ENCODE measurements at regions not wholly inside any gene's neighbourhood (a gene's known extent, or its start where the extent isn't known, plus 50 kb on each side); places are given as distances from the start of the nearest gene placed in this dataset.
"Not testable (repeated sequence)": the region's sequence is repeated elsewhere in the genome, so short reads cannot be mapped to it uniquely, and the experiment has no call there.

- no peaks in the 10 kb centered on the region for H3K27me3 ChIP-seq (ENCODE audit: low read length)
- no peak overlapping the region for H3K9ac ChIP-seq (ENCODE audit: low read length)
- TF ChIP-seq CTCF (IDR thresholded peaks at IDR 0.05; ENCODE audit: insufficient read depth, low read length, poor library complexity, severe bottlenecking) (no peak), EZH2phosphoT487 (conservative IDR thresholded peaks at IDR 0.05; ENCODE audit: low read length) (no peak)
- H3K4me3 ChIP-seq (ENCODE audit: insufficient read depth, low read length, poor library complexity, severe bottlenecking) = no peak overlapping the region
- peaks cover 12% of the 10 kb centered on the region for H3K9me3 ChIP-seq (ENCODE audit: insufficient read depth, low read length)
- H3F3A ChIP-seq (ENCODE audit: insufficient read depth) = no peaks in the 10 kb centered on the region
- no peaks in the 10 kb centered on the region for H4K20me1 ChIP-seq (ENCODE audit: low read depth, low read length)
- no peaks in the 10 kb centered on the region for H3K79me2 ChIP-seq (ENCODE audit: insufficient read depth, low read length)
- no peak overlapping the region for H3K4me2 ChIP-seq (ENCODE audit: low read depth, low read length, poor library complexity, severe bottlenecking)
- H3K27ac ChIP-seq (ENCODE audit: low read depth, low read length) = no peak overlapping the region
- H2AFZ ChIP-seq (ENCODE audit: low read depth, low read length, severe bottlenecking) = no peak overlapping the region
- no peaks in the 10 kb centered on the region for H3K36me3 ChIP-seq (ENCODE audit: low read length)
- H3K9me2 ChIP-seq (replicated peaks; ENCODE audit: insufficient read depth, low read length) = no peaks in the 10 kb centered on the region
Observed at GRCh38 chr12:47438175-47438574, 267.7 kb downstream of the RPAP3 start.

- no peaks in the 10 kb centered on the region for H4K20me1 ChIP-seq (ENCODE audit: low read depth, low read length)
- H3K4me3 ChIP-seq (ENCODE audit: insufficient read depth, low read length, poor library complexity, severe bottlenecking) = no peak overlapping the region
- no peak overlapping the region for H3K4me2 ChIP-seq (ENCODE audit: low read depth, low read length, poor library complexity, severe bottlenecking)
- H3K9ac ChIP-seq (ENCODE audit: low read length) = no peak overlapping the region
- no peak overlapping the region for H2AFZ ChIP-seq (ENCODE audit: low read depth, low read length, severe bottlenecking)
- TF ChIP-seq EZH2phosphoT487 (conservative IDR thresholded peaks at IDR 0.05; ENCODE audit: low read length) (no peak), CTCF (IDR thresholded peaks at IDR 0.05; ENCODE audit: insufficient read depth, low read length, poor library complexity, severe bottlenecking) (no peak)
- H3K27ac ChIP-seq (ENCODE audit: low read depth, low read length) = no peak overlapping the region
- no peaks in the 10 kb centered on the region for H3K79me2 ChIP-seq (ENCODE audit: insufficient read depth, low read length)
- H3K9me3 ChIP-seq (ENCODE audit: insufficient read depth, low read length) = peaks cover 8% of the 10 kb centered on the region
- H3F3A ChIP-seq (ENCODE audit: insufficient read depth) = no peaks in the 10 kb centered on the region
- no peaks in the 10 kb centered on the region for H3K27me3 ChIP-seq (ENCODE audit: low read length)
- H3K36me3 ChIP-seq (ENCODE audit: low read length) = no peaks in the 10 kb centered on the region
- no peaks in the 10 kb centered on the region for H3K9me2 ChIP-seq (replicated peaks; ENCODE audit: insufficient read depth, low read length)
Observed at GRCh38 chr12:47437570-47437969, 268.3 kb downstream of the RPAP3 start.

GRCh38 chr12:47433876-47434275, 272.0 kb downstream of the RPAP3 start:
- Histone ChIP-seq H3K9ac (ENCODE audit: low read length) (no peak overlapping the region), H3K27ac (ENCODE audit: low read depth, low read length) (no peak overlapping the region), H3K79me2 (ENCODE audit: insufficient read depth, low read length) (no peaks in the 10 kb centered on the region), H3F3A (ENCODE audit: insufficient read depth) (no peaks in the 10 kb centered on the region), H3K9me2 (replicated peaks; ENCODE audit: insufficient read depth, low read length) (no peaks in the 10 kb centered on the region), H2AFZ (ENCODE audit: low read depth, low read length, severe bottlenecking) (no peak overlapping the region), H4K20me1 (ENCODE audit: low read depth, low read length) (no peaks in the 10 kb centered on the region), H3K27me3 (ENCODE audit: low read length) (no peaks in the 10 kb centered on the region), H3K9me3 (ENCODE audit: insufficient read depth, low read length) (no peaks in the 10 kb centered on the region), H3K4me3 (ENCODE audit: insufficient read depth, low read length, poor library complexity, severe bottlenecking) (no peak overlapping the region), H3K36me3 (ENCODE audit: low read length) (no peaks in the 10 kb centered on the region), H3K4me2 (ENCODE audit: low read depth, low read length, poor library complexity, severe bottlenecking) (no peak overlapping the region)
- TF ChIP-seq EZH2phosphoT487 (conservative IDR thresholded peaks at IDR 0.05; ENCODE audit: low read length) (no peak), CTCF (IDR thresholded peaks at IDR 0.05; ENCODE audit: insufficient read depth, low read length, poor library complexity, severe bottlenecking) (no peak)

GRCh38 chr12:47426678-47427309, 279.0 kb downstream of the RPAP3 start:
- not testable (repeated sequence) for H2AFZ ChIP-seq (ENCODE audit: low read depth, low read length, severe bottlenecking); H3K27ac ChIP-seq (ENCODE audit: low read depth, low read length); H3K9ac ChIP-seq (ENCODE audit: low read length); H3K36me3 ChIP-seq (ENCODE audit: low read length); H4K20me1 ChIP-seq (ENCODE audit: low read depth, low read length); H3K27me3 ChIP-seq (ENCODE audit: low read length); H3K4me2 ChIP-seq (ENCODE audit: low read depth, low read length, poor library complexity, severe bottlenecking); H3K9me3 ChIP-seq (ENCODE audit: insufficient read depth, low read length); H3F3A ChIP-seq (ENCODE audit: insufficient read depth); H3K4me3 ChIP-seq (ENCODE audit: insufficient read depth, low read length, poor library complexity, severe bottlenecking); H3K9me2 ChIP-seq (replicated peaks; ENCODE audit: insufficient read depth, low read length); H3K79me2 ChIP-seq (ENCODE audit: insufficient read depth, low read length)
